DND-41 (cell line): ENCODE measurements at regions not wholly inside any gene's neighbourhood (a gene's known extent, or its start where the extent isn't known, plus 50 kb on each side); places are given as distances from the start of the nearest gene placed in this dataset.

ENCODE experiments used
- EZH2 ChIP-seq: IDR thresholded peaks from 3 replicates; pipeline ENCODE4 v1.6.1; 2012; ENCODE audit warnings: borderline replicate concordance, low read depth, mild to moderate bottlenecking, moderate library complexity, low read length, inconsistent platforms; ENCODE audit not compliant: severe bottlenecking
- TF ChIP-seq, protein P1 (sequence below): IDR thresholded peaks from 2 replicates; pipeline ENCODE4 v1.5.1; 2012; ENCODE audit warnings: borderline replicate concordance, low read length, moderate library complexity, mild to moderate bottlenecking; ENCODE audit not compliant: poor library complexity, severe bottlenecking; ENCODE audit errors: extremely low read depth

DNA sequence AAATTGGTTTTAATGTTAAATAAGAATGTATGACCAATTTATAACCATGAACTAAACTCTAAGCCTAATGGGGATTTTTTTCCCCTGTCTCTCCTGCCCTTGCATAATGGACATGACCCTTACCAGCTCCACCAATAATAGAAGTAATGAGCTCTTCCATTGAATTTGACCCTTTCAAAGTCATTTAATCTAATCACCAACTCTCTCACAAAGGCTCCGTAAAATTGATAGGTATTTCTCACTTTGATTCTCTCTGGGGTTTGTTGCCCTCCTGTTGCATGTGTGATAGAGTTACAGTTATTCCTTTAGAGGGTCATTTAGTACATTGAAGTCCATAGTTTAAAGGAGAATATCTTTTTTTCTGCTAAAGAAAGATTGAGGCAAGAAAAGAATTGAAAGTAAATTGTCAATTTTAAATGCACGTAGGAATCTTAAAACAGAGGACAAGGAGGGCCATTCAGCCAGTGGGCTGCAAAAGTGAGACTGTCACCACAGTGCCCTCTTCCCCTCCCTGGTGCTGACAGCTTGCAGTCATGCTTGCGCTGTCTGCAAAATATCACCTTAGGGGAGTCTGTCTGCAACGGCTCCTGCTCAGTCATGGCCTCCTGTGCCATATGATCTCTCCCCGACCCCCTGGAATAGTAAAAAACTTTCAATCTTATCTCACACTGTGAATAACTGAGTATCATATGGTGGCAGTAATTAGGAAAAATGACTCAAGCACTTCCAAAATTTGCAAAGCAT lies 307.5 kb upstream of the GNPDA2 start:
- TF ChIP-seq, protein P1, sequence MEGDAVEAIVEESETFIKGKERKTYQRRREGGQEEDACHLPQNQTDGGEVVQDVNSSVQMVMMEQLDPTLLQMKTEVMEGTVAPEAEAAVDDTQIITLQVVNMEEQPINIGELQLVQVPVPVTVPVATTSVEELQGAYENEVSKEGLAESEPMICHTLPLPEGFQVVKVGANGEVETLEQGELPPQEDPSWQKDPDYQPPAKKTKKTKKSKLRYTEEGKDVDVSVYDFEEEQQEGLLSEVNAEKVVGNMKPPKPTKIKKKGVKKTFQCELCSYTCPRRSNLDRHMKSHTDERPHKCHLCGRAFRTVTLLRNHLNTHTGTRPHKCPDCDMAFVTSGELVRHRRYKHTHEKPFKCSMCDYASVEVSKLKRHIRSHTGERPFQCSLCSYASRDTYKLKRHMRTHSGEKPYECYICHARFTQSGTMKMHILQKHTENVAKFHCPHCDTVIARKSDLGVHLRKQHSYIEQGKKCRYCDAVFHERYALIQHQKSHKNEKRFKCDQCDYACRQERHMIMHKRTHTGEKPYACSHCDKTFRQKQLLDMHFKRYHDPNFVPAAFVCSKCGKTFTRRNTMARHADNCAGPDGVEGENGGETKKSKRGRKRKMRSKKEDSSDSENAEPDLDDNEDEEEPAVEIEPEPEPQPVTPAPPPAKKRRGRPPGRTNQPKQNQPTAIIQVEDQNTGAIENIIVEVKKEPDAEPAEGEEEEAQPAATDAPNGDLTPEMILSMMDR: no peak
- TF ChIP-seq EZH2: no peak
